ENCODE measurements at regions not wholly inside any gene's neighbourhood (a gene's known extent, or its start where the extent isn't known, plus 50 kb on each side); places are given as distances from the start of the nearest gene placed in this dataset.

GRCh38 chr5:12277504-12278192 is 373.4 kb upstream of the CTNND2 start:
- no peak for DNase-seq (ENCODE audit: low read depth, low spot score)
- in situ Hi-C loops (cut with HindIII; ENCODE audit: low pct_unique_long_range_greater_than_20kb, low sequenced_read_pairs): no loop called here

GRCh38 chr5:12274236-12274635 is 370.0 kb upstream of the CTNND2 start:
- no peak for DNase-seq (ENCODE audit: low read depth, low spot score)
- in situ Hi-C loops (cut with HindIII; ENCODE audit: low pct_unique_long_range_greater_than_20kb, low sequenced_read_pairs): no loop called here

GRCh38 chr5:12272389-12272788 is 368.1 kb upstream of the CTNND2 start:
- in situ Hi-C loops (cut with HindIII; ENCODE audit: low pct_unique_long_range_greater_than_20kb, low sequenced_read_pairs): no loop called here
- DNase-seq (ENCODE audit: low read depth, low spot score): peak; percentile 66

- DNase-seq (ENCODE audit: low read depth, low spot score): no peak
- in situ Hi-C loops (cut with HindIII; ENCODE audit: low pct_unique_long_range_greater_than_20kb, low sequenced_read_pairs): no loop called here
These were observed 366.7 kb upstream of the CTNND2 start for GRCh38 chr5:12270914-12271313.

GRCh38 chr5:12269164-12269563 is 364.9 kb upstream of the CTNND2 start:
- no peak for DNase-seq (ENCODE audit: low read depth, low spot score)
- in situ Hi-C loops (cut with HindIII; ENCODE audit: low pct_unique_long_range_greater_than_20kb, low sequenced_read_pairs): no loop called here

- no peak for DNase-seq (ENCODE audit: low read depth, low spot score)
- in situ Hi-C loops (cut with HindIII; ENCODE audit: low pct_unique_long_range_greater_than_20kb, low sequenced_read_pairs): no loop called here
These were observed 354.3 kb upstream of the CTNND2 start for GRCh38 chr5:12258549-12258948.

- no peak for DNase-seq (ENCODE audit: low read depth, low spot score)
- in situ Hi-C loops (cut with HindIII; ENCODE audit: low pct_unique_long_range_greater_than_20kb, low sequenced_read_pairs): no loop called here
These were observed 346.2 kb upstream of the CTNND2 start for GRCh38 chr5:12250454-12250853.

GRCh38 chr5:12248831-12249230 is 344.6 kb upstream of the CTNND2 start:
- no peak for DNase-seq (ENCODE audit: low read depth, low spot score)
- in situ Hi-C loops (cut with HindIII; ENCODE audit: low pct_unique_long_range_greater_than_20kb, low sequenced_read_pairs): no loop called here

- DNase-seq (ENCODE audit: low read depth, low spot score): no peak
- in situ Hi-C loops (cut with HindIII; ENCODE audit: low pct_unique_long_range_greater_than_20kb, low sequenced_read_pairs): no loop called here
These were observed 341.8 kb upstream of the CTNND2 start for GRCh38 chr5:12246036-12246435.

- no peak for DNase-seq (ENCODE audit: low read depth, low spot score)
- in situ Hi-C loops (cut with HindIII; ENCODE audit: low pct_unique_long_range_greater_than_20kb, low sequenced_read_pairs): no loop called here
These were observed 341.2 kb upstream of the CTNND2 start for GRCh38 chr5:12245429-12245828.

- in situ Hi-C loops (cut with HindIII; ENCODE audit: low pct_unique_long_range_greater_than_20kb, low sequenced_read_pairs): no loop called here
- no peak for DNase-seq (ENCODE audit: low read depth, low spot score)
These were observed 339.0 kb upstream of the CTNND2 start for GRCh38 chr5:12242950-12243888.

- in situ Hi-C loops (cut with HindIII; ENCODE audit: low pct_unique_long_range_greater_than_20kb, low sequenced_read_pairs): no loop called here
- DNase-seq (ENCODE audit: low read depth, low spot score): no peak
These were observed 333.8 kb upstream of the CTNND2 start for GRCh38 chr5:12237837-12238575.

GRCh38 chr5:12230659-12231058 is 326.4 kb upstream of the CTNND2 start:
- in situ Hi-C loops (cut with HindIII; ENCODE audit: low pct_unique_long_range_greater_than_20kb, low sequenced_read_pairs): no loop called here
- no peak for DNase-seq (ENCODE audit: low read depth, low spot score)

GRCh38 chr5:12217039-12217438 is 312.8 kb upstream of the CTNND2 start:
- in situ Hi-C loops (cut with HindIII; ENCODE audit: low pct_unique_long_range_greater_than_20kb, low sequenced_read_pairs): no loop called here
- DNase-seq (ENCODE audit: low read depth, low spot score): no peak

- in situ Hi-C loops (cut with HindIII; ENCODE audit: low pct_unique_long_range_greater_than_20kb, low sequenced_read_pairs): no loop called here
- no peak for DNase-seq (ENCODE audit: low read depth, low spot score)
These were observed 310.2 kb upstream of the CTNND2 start for GRCh38 chr5:12214267-12215015.

GRCh38 chr5:12208366-12209100 is 304.3 kb upstream of the CTNND2 start:
- in situ Hi-C loops (cut with HindIII; ENCODE audit: low pct_unique_long_range_greater_than_20kb, low sequenced_read_pairs): no loop called here
- no peak for DNase-seq (ENCODE audit: low read depth, low spot score)

- in situ Hi-C loops (cut with HindIII; ENCODE audit: low pct_unique_long_range_greater_than_20kb, low sequenced_read_pairs): no loop called here
These were observed 300.5 kb upstream of the CTNND2 start for GRCh38 chr5:12204761-12205160.

More at GRCh38 chr5:12204761-12205160, 300.5 kb upstream of the CTNND2 start:
- no peak for DNase-seq (ENCODE audit: low read depth, low spot score)

Measured in SK-MEL-5 (cell line).